Fibroblast of skin of right quadriceps (primary cell): ENCODE measurements at regions not wholly inside any gene's neighbourhood (a gene's known extent, or its start where the extent isn't known, plus 50 kb on each side); places are given as distances from the start of the nearest gene placed in this dataset.

Experiments used
- DNase-seq: peaks from one replicate; pipeline ENCODE4 v3.0.0-alpha.2; 2013

GRCh38 chr20:52621401-52621800 lies 350.8 kb upstream of the TSHZ2 start:
- DNase-seq = no peak

- DNase-seq = no peak
Measured at GRCh38 chr20:52619671-52620070, 352.5 kb upstream of the TSHZ2 start.

- no peak for DNase-seq
Measured at GRCh38 chr20:52619101-52619500, 353.1 kb upstream of the TSHZ2 start.

- no peak for DNase-seq
Measured at GRCh38 chr20:52616629-52617028, 355.5 kb upstream of the TSHZ2 start.

- DNase-seq = peak; percentile 47
Measured at GRCh38 chr20:52614051-52614863, 357.9 kb upstream of the TSHZ2 start.

GRCh38 chr20:52612046-52612632 lies 360.0 kb upstream of the TSHZ2 start:
- peak; percentile 72 for DNase-seq

GRCh38 chr20:52610749-52611148 lies 361.4 kb upstream of the TSHZ2 start:
- no peak for DNase-seq

GRCh38 chr20:52601295-52601971 lies 370.7 kb upstream of the TSHZ2 start:
- DNase-seq = peak; percentile 72

- DNase-seq = no peak
Measured at GRCh38 chr20:52596256-52596655, 375.9 kb upstream of the TSHZ2 start.

- no peak for DNase-seq
Measured at GRCh38 chr20:52595518-52595917, 376.6 kb upstream of the TSHZ2 start.

- DNase-seq = peak; percentile 26
Measured at GRCh38 chr20:52593654-52594053, 378.5 kb upstream of the TSHZ2 start.

GRCh38 chr20:52592567-52592966 lies 379.6 kb upstream of the TSHZ2 start:
- no peak for DNase-seq

- DNase-seq = no peak
Measured at GRCh38 chr20:52590100-52590499, 382.1 kb upstream of the TSHZ2 start.

GRCh38 chr20:52589251-52589812 lies 382.8 kb upstream of the TSHZ2 start:
- DNase-seq = no peak

- DNase-seq = no peak
Measured at GRCh38 chr20:52586660-52587059, 385.5 kb upstream of the TSHZ2 start.

- no peak for DNase-seq
Measured at GRCh38 chr20:52585333-52585732, 386.8 kb upstream of the TSHZ2 start.

GRCh38 chr20:52578559-52578958 lies 387.0 kb upstream of the ZFP64 start:
- DNase-seq = no peak

- DNase-seq = no peak
Measured at GRCh38 chr20:52577696-52578095, 386.1 kb upstream of the ZFP64 start.

GRCh38 chr20:52572687-52573086 lies 381.1 kb upstream of the ZFP64 start:
- DNase-seq = peak; percentile 26

- DNase-seq = peak; percentile 9
Measured at GRCh38 chr20:52569201-52569600, 377.6 kb upstream of the ZFP64 start.

- no peak for DNase-seq
Measured at GRCh38 chr20:52565614-52566013, 374.0 kb upstream of the ZFP64 start.

- DNase-seq = no peak
Measured at GRCh38 chr20:52564594-52564993, 373.0 kb upstream of the ZFP64 start.

GRCh38 chr20:52552181-52552872 lies 360.7 kb upstream of the ZFP64 start:
- peak; percentile 90 for DNase-seq
